ENCODE measurements at regions not wholly inside any gene's neighbourhood (a gene's known extent, or its start where the extent isn't known, plus 50 kb on each side); places are given as distances from the start of the nearest gene placed in this dataset.

GRCh38 chr3:187795207-187795960, 50.1 kb upstream of the BCL6 start:
- Histone ChIP-seq H3K9me3 (no peaks in the 10 kb centered on the region), H3K4me1 (no peaks in the 10 kb centered on the region), H3K4me3 (no peak overlapping the region), H3K27ac (no peak overlapping the region), H3K36me3 (ENCODE audit: low read depth, missing control alignments) (no peaks in the 10 kb centered on the region), H3K27me3 (no peaks in the 10 kb centered on the region)
- no peak for DNase-seq
- intact Hi-C loops (cut with DNase I; ENCODE audit: low total_unique reads), result no loop called here
- WGBS, 2 donors, result 83 to 87% methylated on average over 6 to 7 of the region's 7 CpGs
- TF ChIP-seq POLR2A (IDR thresholded peaks at IDR 0.05) (no peak), CTCF (IDR thresholded peaks at IDR 0.05) (no peak)

GRCh38 chr3:187798126-187798525, 52.9 kb upstream of the BCL6 start:
- TF ChIP-seq CTCF (IDR thresholded peaks at IDR 0.05) (no peak), POLR2A (IDR thresholded peaks at IDR 0.05) (no peak)
- H3K27ac ChIP-seq, result no peak overlapping the region
- no peaks in the 10 kb centered on the region for H3K36me3 ChIP-seq (ENCODE audit: low read depth, missing control alignments)
- no peaks in the 10 kb centered on the region for H3K9me3 ChIP-seq
- intact Hi-C loops (cut with DNase I; ENCODE audit: low total_unique reads), result no loop called here
- no peak for DNase-seq
- 87 to 89% methylated on average over 1 of the region's 1 CpG for WGBS, 2 donors
- no peak overlapping the region for H3K4me3 ChIP-seq
- no peaks in the 10 kb centered on the region for H3K27me3 ChIP-seq
- H3K4me1 ChIP-seq, result no peaks in the 10 kb centered on the region

- TF ChIP-seq POLR2A (IDR thresholded peaks at IDR 0.05) (no peak), CTCF (IDR thresholded peaks at IDR 0.05) (no peak)
- intact Hi-C loops (cut with DNase I; ENCODE audit: low total_unique reads), result no loop called here
- no peaks in the 10 kb centered on the region for H3K27me3 ChIP-seq
- H3K27ac ChIP-seq, result no peak overlapping the region
- no peak overlapping the region for H3K4me3 ChIP-seq
- no peaks in the 10 kb centered on the region for H3K9me3 ChIP-seq
- no peaks in the 10 kb centered on the region for H3K36me3 ChIP-seq (ENCODE audit: low read depth, missing control alignments)
- H3K4me1 ChIP-seq, result no peaks in the 10 kb centered on the region
- DNase-seq, result no peak
- WGBS, 2 donors, result 87 to 95% methylated on average over 15 of the region's 15 CpGs
These were observed 53.6 kb upstream of the BCL6 start for GRCh38 chr3:187798531-187799530.

GRCh38 chr3:187799942-187800641, 54.8 kb upstream of the BCL6 start:
- Histone ChIP-seq H3K36me3 (ENCODE audit: low read depth, missing control alignments) (no peaks in the 10 kb centered on the region), H3K9me3 (no peaks in the 10 kb centered on the region), H3K27me3 (no peaks in the 10 kb centered on the region), H3K4me1 (no peaks in the 10 kb centered on the region), H3K4me3 (no peak overlapping the region), H3K27ac (no peak overlapping the region)
- intact Hi-C loops (cut with DNase I; ENCODE audit: low total_unique reads), result no loop called here
- no peak for TF ChIP-seq CTCF (IDR thresholded peaks at IDR 0.05)
- no peak for TF ChIP-seq POLR2A (IDR thresholded peaks at IDR 0.05)
- no peak for DNase-seq
- 83 to 85% methylated on average over 4 of the region's 4 CpGs for WGBS, 2 donors
